Tibial nerve (tissue), 4 donors: ENCODE measurements at regions not wholly inside any gene's neighbourhood (a gene's known extent, or its start where the extent isn't known, plus 50 kb on each side); places are given as distances from the start of the nearest gene placed in this dataset.
A peak's percentile ranks its signal among the peaks of the same experiment; 100 is the strongest.

Experiments used
- DNase-seq, 2 donors: peaks; one replicate each; pipeline ENCODE4 v3.0.0-alpha.2; 2019; ENCODE audit warnings: low spot score in 2 of 2
- H3K27ac ChIP-seq, 4 donors: fragments of 200-600 bp; sonication (generic) in 3 of 4; one replicate each; pipeline ENCODE4 v1.5.1; 2017 to 2019; ENCODE audit warnings: mild to moderate bottlenecking in 1 of 4
- H3K27me3 ChIP-seq, 2 donors: fragments of 200-600 bp; sonication (generic) in 1 of 2; one replicate each; pipeline versions ENCODE4 v1.5.1 to v1.6.0; 2017 to 2019
- H3K36me3 ChIP-seq, 3 donors: fragments of 200-600 bp; sonication (generic); one replicate each; pipeline ENCODE4 v1.5.1; 2018 to 2019
- H3K4me1 ChIP-seq, 4 donors: fragments of 200-600 bp; sonication (generic) in 3 of 4; one replicate each; pipeline ENCODE4 v1.5.1; 2017 to 2019
- H3K4me3 ChIP-seq, 4 donors: fragments of 200-600 bp; sonication (generic) in 3 of 4; one replicate each; pipeline ENCODE4 v1.5.1; 2017 to 2019; ENCODE audit warnings: mild to moderate bottlenecking in 1 of 4, moderate library complexity in 1 of 4
- H3K9me3 ChIP-seq, 4 donors: fragments of 200-600 bp; sonication (generic) in 3 of 4; one replicate each; pipeline ENCODE4 v1.5.1; 2017 to 2019
- CTCF ChIP-seq, 5 experiments: fragments of 200-600 bp in 3 of 5; fragments of 450-650 bp in 2 of 5; sonication (generic) in 3 of 5; IDR thresholded peaks; one replicate each; pipeline ENCODE4 v1.5.1; 2016 to 2019; ENCODE audit warnings: antibody characterized with exemption in 5 of 5, mild to moderate bottlenecking in 3 of 5, moderate library complexity in 2 of 5
- EP300 ChIP-seq, 2 donors: sonication (generic); formaldehyde crosslinking; IDR thresholded peaks; one replicate each; pipeline ENCODE4 v1.6.1; 2017; ENCODE audit warnings: antibody characterized with exemption in 2 of 2, mild to moderate bottlenecking in 1 of 2
- POLR2A ChIP-seq, 2 donors: fragments of 450-650 bp; IDR thresholded peaks; one replicate each; pipeline ENCODE4 v1.6.1; 2017; ENCODE audit warnings: antibody characterized with exemption in 2 of 2, mild to moderate bottlenecking in 2 of 2, moderate library complexity in 2 of 2
- WGBS, 2 donors: methylation state at CpG; one replicate each; pipeline ENCODE4 v1.1.5; 2018; 5-methylcytosine and 5-hydroxymethylcytosine counted together

- Histone ChIP-seq H3K36me3 (peaks cover 0 to 16% (median 0%) of the 10 kb centered on the region in 3 donors), H3K27me3 (no peaks in the 10 kb centered on the region), H3K27ac (no peak overlapping the region), H3K9me3 (peaks cover 0 to 2% (median 0%) of the 10 kb centered on the region in 4 donors), H3K4me3 (no peak overlapping the region), H3K4me1 (peaks cover 0 to 27% (median 7%) of the 10 kb centered on the region in 4 donors)
- TF ChIP-seq EP300 (IDR thresholded peaks at IDR 0.05): no peak
- no peak for TF ChIP-seq CTCF (IDR thresholded peaks at IDR 0.05)
- no peak for TF ChIP-seq POLR2A (IDR thresholded peaks at IDR 0.05)
- 72 to 83% methylated on average over 3 of the region's 3 CpGs for WGBS, 2 donors
- DNase-seq: no peak
Observed at GRCh38 chr17:63270610-63271009, 175.5 kb downstream of the CYB561 start.

- peaks cover 0 to 46% (median 11%) of the 10 kb centered on the region in 4 donors for H3K4me1 ChIP-seq
- no peak for DNase-seq
- H3K4me3 ChIP-seq: no peak overlapping the region
- no peak for TF ChIP-seq CTCF (IDR thresholded peaks at IDR 0.05)
- TF ChIP-seq EP300 (IDR thresholded peaks at IDR 0.05): no peak
- no peak for TF ChIP-seq POLR2A (IDR thresholded peaks at IDR 0.05)
- H3K27me3 ChIP-seq: no peaks in the 10 kb centered on the region
- H3K9me3 ChIP-seq: peaks cover 0 to 2% (median 0%) of the 10 kb centered on the region in 4 donors
- peak overlapping the region in 2 of 4 donors; percentile 7 to 72 for H3K27ac ChIP-seq
- peaks cover 0 to 5% (median 0%) of the 10 kb centered on the region in 3 donors for H3K36me3 ChIP-seq
- 36 to 49% methylated on average over 3 of the region's 3 CpGs for WGBS, 2 donors
Observed at GRCh38 chr17:63274146-63274545, 172.0 kb downstream of the CYB561 start.

GRCh38 chr17:63275318-63275970 is 170.7 kb downstream of the CYB561 start:
- Histone ChIP-seq H3K9me3 (peaks cover 0 to 2% (median 0%) of the 10 kb centered on the region in 4 donors), H3K4me1 (peaks cover 0 to 46% (median 11%) of the 10 kb centered on the region in 4 donors), H3K27me3 (no peaks in the 10 kb centered on the region), H3K4me3 (no peak overlapping the region), H3K27ac (peak overlapping the region in 2 of 4 donors; percentile 34 to 72), H3K36me3 (no peaks in the 10 kb centered on the region)
- DNase-seq: no peak
- WGBS, 2 donors: 8 to 16% methylated on average over 1 of the region's 1 CpG
- peak in 1 of 2 donors; percentile 46 for TF ChIP-seq EP300 (IDR thresholded peaks at IDR 0.05)
- TF ChIP-seq POLR2A (IDR thresholded peaks at IDR 0.05): no peak

- 30 to 45% methylated on average over 2 of the region's 2 CpGs for WGBS, 2 donors
- H3K9me3 ChIP-seq: peaks cover 0 to 2% (median 0%) of the 10 kb centered on the region in 4 donors
- DNase-seq: no peak
- H3K4me3 ChIP-seq: no peak overlapping the region
- H3K36me3 ChIP-seq: no peaks in the 10 kb centered on the region
- no peaks in the 10 kb centered on the region for H3K27me3 ChIP-seq
- peak overlapping the region in 2 of 4 donors; percentile 34 to 72 for H3K27ac ChIP-seq
- peaks cover 0 to 46% (median 11%) of the 10 kb centered on the region in 4 donors for H3K4me1 ChIP-seq
- no peak for TF ChIP-seq POLR2A (IDR thresholded peaks at IDR 0.05)
- no peak for TF ChIP-seq EP300 (IDR thresholded peaks at IDR 0.05)
- TF ChIP-seq CTCF (IDR thresholded peaks at IDR 0.05): no peak
Observed at GRCh38 chr17:63275971-63276745, 169.9 kb downstream of the CYB561 start.

- no peak for TF ChIP-seq EP300 (IDR thresholded peaks at IDR 0.05)
- no peak for TF ChIP-seq CTCF (IDR thresholded peaks at IDR 0.05)
- no peak for TF ChIP-seq POLR2A (IDR thresholded peaks at IDR 0.05)
- no peak overlapping the region for H3K4me3 ChIP-seq
- H3K4me1 ChIP-seq: peaks cover 0 to 46% (median 11%) of the 10 kb centered on the region in 4 donors
- H3K27me3 ChIP-seq: no peaks in the 10 kb centered on the region
- H3K27ac ChIP-seq: peak overlapping the region in 2 of 4 donors; percentile 22 to 72
- DNase-seq: no peak
- H3K36me3 ChIP-seq: no peaks in the 10 kb centered on the region
- 78 to 84% methylated on average over 3 of the region's 3 CpGs for WGBS, 2 donors
- peaks cover 0 to 2% (median 0%) of the 10 kb centered on the region in 4 donors for H3K9me3 ChIP-seq
Observed at GRCh38 chr17:63276821-63277220, 169.3 kb downstream of the CYB561 start.
